Caco-2 (cell line): ENCODE measurements at regions not wholly inside any gene's neighbourhood (a gene's known extent, or its start where the extent isn't known, plus 50 kb on each side); places are given as distances from the start of the nearest gene placed in this dataset.
A peak's percentile ranks its signal among the peaks of the same experiment; 100 is the strongest.
"Not testable (repeated sequence)": the region's sequence is repeated elsewhere in the genome, so short reads cannot be mapped to it uniquely, and the experiment has no call there.

Experiments used
- BruUV-seq: library from RNA; stranded (reverse); fragments of 400-500 nt; replicated peaks from 2 replicates; lab custom pipeline; 2021; lab: Mats Ljungman, UMichigan
- CTCF ChIA-PET: fragments of 300-600 bp; sonication (Branson Sonifier 250); formaldehyde crosslinking; loops from one replicate; lab custom pipeline; 2022; ENCODE audit warnings: antibody characterized with exemption; lab: Charles Lee
- POLR2A ChIA-PET: fragments of 300-600 bp; sonication (Branson Sonifier 250); formaldehyde crosslinking; loops from one replicate; lab custom pipeline; 2022; ENCODE audit warnings: antibody characterized with exemption; lab: Charles Lee
- DNase-seq, 2 experiments: peaks; one replicate each; pipeline versions ENCODE4 v3.0.0 to v3.0.0-alpha.2; 2020 to 2022
- H3K27me3 ChIP-seq: replicated peaks from 2 replicates; pipeline ENCODE4 v1.6.0; 2011; ENCODE audit warnings: low read length; ENCODE audit not compliant: control insufficient read depth, insufficient read depth
- H3K36me3 ChIP-seq: 2 replicates; pipeline ENCODE4 v1.5.1; 2011; ENCODE audit warnings: low read length; ENCODE audit not compliant: control insufficient read depth, insufficient read depth
- H3K4me1 ChIP-seq: fragments of 250-450 bp; sonication (Bioruptor Pico); 2 replicates; pipeline ENCODE4 v1.5.1; 2020; ENCODE audit warnings: mild to moderate bottlenecking
- H3K4me3 ChIP-seq: 2 replicates; pipeline ENCODE4 v1.5.1; 2011; ENCODE audit warnings: low read depth, mild to moderate bottlenecking, control low read depth, low read length
- H3K9me3 ChIP-seq: fragments of 250-450 bp; sonication (Bioruptor Pico); 2 replicates; pipeline ENCODE4 v1.5.1; 2020; ENCODE audit warnings: mild to moderate bottlenecking, moderate library complexity
- H3K27ac Mint-ChIP-seq: one replicate; pipeline ENCODE4 v1.8.0; 2022; ENCODE audit warnings: mixed read lengths; ENCODE audit not compliant: unreplicated experiment
- H3K27me3 Mint-ChIP-seq: one replicate; pipeline ENCODE4 v1.8.0; 2022; ENCODE audit warnings: mixed read lengths; ENCODE audit not compliant: insufficient read depth, unreplicated experiment
- H3K36me3 Mint-ChIP-seq: one replicate; pipeline ENCODE4 v1.8.0; 2022; ENCODE audit warnings: mild to moderate bottlenecking, mixed read lengths; ENCODE audit not compliant: insufficient read depth, unreplicated experiment
- H3K4me1 Mint-ChIP-seq: one replicate; pipeline ENCODE4 v1.8.0; 2022; ENCODE audit warnings: low read depth, mixed read lengths; ENCODE audit not compliant: unreplicated experiment
- H3K4me3 Mint-ChIP-seq: one replicate; pipeline ENCODE4 v1.8.0; 2022; ENCODE audit warnings: mild to moderate bottlenecking, moderate library complexity, mixed read lengths; ENCODE audit not compliant: unreplicated experiment
- H3K9me3 Mint-ChIP-seq: one replicate; pipeline ENCODE4 v1.8.0; 2022; ENCODE audit warnings: mixed read lengths; ENCODE audit not compliant: unreplicated experiment
- CTCF ChIP-seq, 2 experiments: fragments of 200-600 bp in 1 of 2; IDR thresholded peaks; 1 replicate in 1 of 2; 2 replicates in 1 of 2; pipeline versions ENCODE4 v1.5.1 to v1.8.0; 2011 to 2022; ENCODE audit warnings: antibody characterized with exemption in 1 of 2, control low read depth in 1 of 2, inconsistent platforms in 1 of 2, low read depth in 1 of 2, low read length in 1 of 2, mild to moderate bottlenecking in 1 of 2, moderate library complexity in 1 of 2; ENCODE audit not compliant: insufficient read depth in 1 of 2, severe bottlenecking in 1 of 2, unreplicated experiment in 1 of 2
- intact Hi-C: fragments of 100-400 bp; cut with micrococcal nuclease; formaldehyde crosslinking; loops from one replicate; pipeline ENCODE4 v1.10.0; 2022; ENCODE audit not compliant: unreplicated experiment

- H3K9me3 Mint-ChIP-seq: no peaks in the 10 kb centered on the region
- H3K36me3 Mint-ChIP-seq: no peaks in the 10 kb centered on the region
- TF ChIP-seq CTCF (IDR thresholded peaks at IDR 0.05; ENCODE audit: insufficient read depth in 1 of 2, low read depth in 1 of 2, low read length in 1 of 2, severe bottlenecking in 1 of 2, unreplicated experiment in 1 of 2): no peak
- H3K4me1 ChIP-seq: no peaks in the 10 kb centered on the region
- DNase-seq: no peak
- peaks cover 5% of the 10 kb centered on the region for H3K4me1 Mint-ChIP-seq
- no peaks in the 10 kb centered on the region for H3K27me3 Mint-ChIP-seq
- H3K4me3 Mint-ChIP-seq: no peak overlapping the region
- no TSS peak for BruUV-seq
- no peaks in the 10 kb centered on the region for H3K27me3 ChIP-seq
- POLR2A ChIA-PET: no interaction called here
- H3K27ac Mint-ChIP-seq: no peak overlapping the region
- intact Hi-C loops: no loop called here
- H3K4me3 ChIP-seq: no peak overlapping the region
- CTCF ChIA-PET: no interaction called here
- no peaks in the 10 kb centered on the region for H3K36me3 ChIP-seq
- no peaks in the 10 kb centered on the region for H3K9me3 ChIP-seq
Observed at GRCh38 chr2:173524256-173524955, 169.7 kb downstream of the CDCA7 start.

GRCh38 chr2:173532732-173533531 is 178.3 kb downstream of the CDCA7 start:
- H3K27me3 ChIP-seq, CTCF ChIA-PET, intact Hi-C loops, H3K27me3 Mint-ChIP-seq, H3K4me1 Mint-ChIP-seq, H3K4me1 ChIP-seq, POLR2A ChIA-PET, H3K36me3 ChIP-seq, H3K36me3 Mint-ChIP-seq: not testable (repeated sequence)
- H3K27ac Mint-ChIP-seq: peak overlapping the region; percentile 23
- H3K4me3 Mint-ChIP-seq: peak overlapping the region; percentile 77
- Histone ChIP-seq H3K9me3 (peaks cover 22% of the 10 kb centered on the region), H3K4me3 (peak overlapping the region; percentile 32)
- peak; percentile 27 to 36 for DNase-seq
- BruUV-seq: TSS peak; percentile 45
- H3K9me3 Mint-ChIP-seq: peaks cover 32% of the 10 kb centered on the region

- DNase-seq: no peak
- H3K4me1 Mint-ChIP-seq: no peaks in the 10 kb centered on the region
- POLR2A ChIA-PET: no interaction called here
- H3K9me3 Mint-ChIP-seq: peaks cover 32% of the 10 kb centered on the region
- no peak for TF ChIP-seq CTCF (IDR thresholded peaks at IDR 0.05; ENCODE audit: insufficient read depth in 1 of 2, low read depth in 1 of 2, low read length in 1 of 2, severe bottlenecking in 1 of 2, unreplicated experiment in 1 of 2)
- H3K36me3 ChIP-seq: no peaks in the 10 kb centered on the region
- H3K9me3 ChIP-seq: peaks cover 22% of the 10 kb centered on the region
- no peak overlapping the region for H3K4me3 ChIP-seq
- H3K4me3 Mint-ChIP-seq: no peak overlapping the region
- H3K27ac Mint-ChIP-seq: no peak overlapping the region
- H3K27me3 Mint-ChIP-seq: no peaks in the 10 kb centered on the region
- no peaks in the 10 kb centered on the region for H3K27me3 ChIP-seq
- intact Hi-C loops: no loop called here
- no TSS peak for BruUV-seq
- H3K4me1 ChIP-seq: no peaks in the 10 kb centered on the region; the same call in 1 of the 2 replicates
- CTCF ChIA-PET: no interaction called here
- H3K36me3 Mint-ChIP-seq: no peaks in the 10 kb centered on the region
Observed at GRCh38 chr2:173537694-173538093, 183.0 kb downstream of the CDCA7 start.
